NT2/D1 (cell line): ENCODE measurements at regions not wholly inside any gene's neighbourhood (a gene's known extent, or its start where the extent isn't known, plus 50 kb on each side); places are given as distances from the start of the nearest gene placed in this dataset.

ENCODE experiments used
- SUZ12 ChIP-seq: IDR thresholded peaks from 2 replicates; pipeline ENCODE4 v1.6.1; 2011; ENCODE audit not compliant: insufficient read length, insufficient read depth; ENCODE audit errors: extremely low read depth
- YY1 ChIP-seq: IDR thresholded peaks from 2 replicates; pipeline ENCODE4 v1.6.1; 2011; ENCODE audit not compliant: insufficient read length, insufficient read depth
- ZNF274 ChIP-seq: IDR thresholded peaks from 2 replicates; pipeline ENCODE4 v1.6.1; 2011; ENCODE audit warnings: mild to moderate bottlenecking, low read depth, low read length

- TF ChIP-seq ZNF274, result no peak
- TF ChIP-seq YY1, result no peak
- TF ChIP-seq SUZ12, result no peak
These were observed 53.2 kb upstream of the SRGAP3 start for GRCh38 chr3:9302425-9303181.
